ACHN (cell line): ENCODE measurements at regions not wholly inside any gene's neighbourhood (a gene's known extent, or its start where the extent isn't known, plus 50 kb on each side); places are given as distances from the start of the nearest gene placed in this dataset.
A peak's percentile ranks its signal among the peaks of the same experiment; 100 is the strongest.
"Not testable (repeated sequence)": the region's sequence is repeated elsewhere in the genome, so short reads cannot be mapped to it uniquely, and the experiment has no call there.

Experiments used
- DNase-seq: peaks from one replicate; pipeline ENCODE4 v3.0.0-alpha.2; 2015
- in situ Hi-C: cut with HindIII; loops from 2 replicates; pipeline ENCODE4 v1.10.0; 2017; ENCODE audit warnings: low sequenced_read_pairs, low pct_ligation_motif_present, low pct_unique_long_range_greater_than_20kb

- no peak for DNase-seq
- in situ Hi-C loops = no loop called here
Measured at GRCh38 chr4:27643101-27643500, 782.5 kb downstream of the STIM2 start.

- DNase-seq = no peak
- in situ Hi-C loops = no loop called here
Measured at GRCh38 chr4:27648416-27648815, 787.8 kb downstream of the STIM2 start.

GRCh38 chr4:27662426-27662825, 801.8 kb downstream of the STIM2 start:
- in situ Hi-C loops = no loop called here
- no peak for DNase-seq

GRCh38 chr4:27666943-27667342, 806.3 kb downstream of the STIM2 start:
- peak; percentile 22 for DNase-seq
- in situ Hi-C loops = no loop called here

- no peak for DNase-seq
- in situ Hi-C loops = no loop called here
Measured at GRCh38 chr4:27668001-27668400, 807.4 kb downstream of the STIM2 start.

GRCh38 chr4:27678027-27678426, 817.4 kb downstream of the STIM2 start:
- no peak for DNase-seq
- in situ Hi-C loops = no loop called here

GRCh38 chr4:27684610-27685011, 824.0 kb downstream of the STIM2 start:
- in situ Hi-C loops = no loop called here
- DNase-seq = peak; percentile 59

GRCh38 chr4:27685091-27685490, 824.5 kb downstream of the STIM2 start:
- in situ Hi-C loops = no loop called here

GRCh38 chr4:27685947-27686346, 825.3 kb downstream of the STIM2 start:
- in situ Hi-C loops = no loop called here
- no peak for DNase-seq

More at GRCh38 chr4:27685091-27685490, 824.5 kb downstream of the STIM2 start:
- no peak for DNase-seq

- peak; percentile 55 for DNase-seq
- in situ Hi-C loops = no loop called here
Measured at GRCh38 chr4:27692158-27692557, 831.5 kb downstream of the STIM2 start.

- in situ Hi-C loops = no loop called here
- no peak for DNase-seq
Measured at GRCh38 chr4:27692868-27693634, 832.4 kb downstream of the STIM2 start.

- in situ Hi-C loops, DNase-seq: not testable (repeated sequence)
Measured at GRCh38 chr4:27696257-27696656, 835.6 kb downstream of the STIM2 start.

- in situ Hi-C loops = no loop called here
- DNase-seq = no peak
Measured at GRCh38 chr4:27701606-27702005, 841.0 kb downstream of the STIM2 start.

- DNase-seq = peak; percentile 11
- in situ Hi-C loops = no loop called here
Measured at GRCh38 chr4:27702730-27703431, 842.2 kb downstream of the STIM2 start.

GRCh38 chr4:27703771-27704170, 843.1 kb downstream of the STIM2 start:
- in situ Hi-C loops = no loop called here
- DNase-seq = no peak

GRCh38 chr4:27711041-27711440, 850.4 kb downstream of the STIM2 start:
- in situ Hi-C loops = no loop called here
- DNase-seq = no peak

- in situ Hi-C loops = no loop called here
- DNase-seq = no peak
Measured at GRCh38 chr4:27714073-27714472, 853.4 kb downstream of the STIM2 start.

- DNase-seq = no peak
Measured at GRCh38 chr4:27716693-27717430, 856.2 kb downstream of the STIM2 start.

GRCh38 chr4:27717431-27717755, 856.8 kb downstream of the STIM2 start:
- no peak for DNase-seq
- in situ Hi-C loops = no loop called here

More at GRCh38 chr4:27716693-27717430, 856.2 kb downstream of the STIM2 start:
- in situ Hi-C loops = no loop called here
